Mucosa of gallbladder (tissue), 1 donor: ENCODE measurements at regions not wholly inside any gene's neighbourhood (a gene's known extent, or its start where the extent isn't known, plus 50 kb on each side); places are given as distances from the start of the nearest gene placed in this dataset.
A peak's percentile ranks its signal among the peaks of the same experiment; 100 is the strongest.
"Not testable (repeated sequence)": the region's sequence is repeated elsewhere in the genome, so short reads cannot be mapped to it uniquely, and the experiment has no call there.

Experiments
- DNase-seq: peaks from one replicate; pipeline ENCODE4 v3.0.0-alpha.2; 2020; ENCODE audit warnings: low spot score
- donor health status: DM: no; HTN: no; CAD: no.

DNA sequence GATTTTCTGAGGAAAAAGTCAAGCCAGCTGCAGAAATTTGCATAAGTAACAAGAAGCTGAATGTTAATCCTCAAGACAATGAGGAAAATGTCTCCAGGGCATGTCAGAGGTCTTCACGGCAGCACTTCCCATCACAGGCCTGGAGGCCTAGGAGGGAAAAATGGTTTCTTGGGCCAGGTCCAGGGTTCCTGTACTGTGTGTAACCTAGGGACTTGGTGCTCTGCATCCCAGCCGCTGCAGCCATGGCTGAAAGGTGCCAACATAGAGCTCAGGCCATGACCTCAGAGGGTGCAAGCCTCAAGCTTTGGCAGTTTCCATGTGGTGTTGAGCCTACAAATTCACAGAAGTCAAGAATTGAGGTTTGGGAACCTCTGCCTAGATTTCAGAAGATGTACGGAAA is 144.1 kb downstream of the AKR1D1 start:
- DNase-seq: not testable (repeated sequence)

DNA sequence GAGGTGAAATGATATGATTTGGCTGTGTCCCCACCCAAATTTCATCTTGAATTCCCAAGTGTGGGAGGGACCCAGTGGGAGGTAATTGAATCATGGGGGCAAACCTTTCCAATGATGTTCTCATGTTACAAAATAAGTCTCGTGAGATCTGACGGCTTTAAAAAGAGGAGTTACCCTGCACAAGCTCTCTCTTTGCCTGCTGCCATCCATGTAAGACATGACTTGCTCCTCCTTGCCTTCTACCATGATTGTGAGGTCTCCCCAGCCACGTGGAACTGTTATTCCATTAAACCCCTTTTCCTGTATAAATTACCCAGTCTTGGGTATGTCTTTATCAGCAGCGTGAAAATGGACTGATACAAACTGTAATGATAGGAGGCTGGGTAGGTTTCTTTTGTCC is 145.1 kb downstream of the AKR1D1 start:
- not testable (repeated sequence) for DNase-seq

DNA sequence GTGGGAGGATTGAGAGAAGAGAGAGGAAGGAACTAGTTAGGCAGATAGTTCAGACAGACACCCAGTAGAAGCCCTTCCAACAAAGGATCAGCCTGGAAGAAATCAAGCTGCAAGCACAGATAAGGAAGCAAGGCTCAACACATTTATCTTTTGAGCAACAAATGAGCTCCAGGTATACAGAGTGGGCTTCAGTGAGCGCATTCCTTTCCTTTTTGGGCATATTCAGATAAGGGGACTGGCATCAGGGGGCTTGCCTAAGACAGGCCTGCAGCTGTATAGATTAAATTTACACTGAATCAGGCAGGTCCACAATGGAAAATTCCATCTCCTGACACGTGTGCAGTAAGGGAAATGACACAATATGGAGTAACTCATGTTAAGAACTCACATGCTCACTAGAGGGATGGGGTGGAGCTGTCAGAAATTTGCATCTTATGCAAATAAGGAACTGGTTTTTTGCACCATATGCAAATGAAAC is 147.2 kb downstream of the AKR1D1 start:
- DNase-seq: no peak

DNA sequence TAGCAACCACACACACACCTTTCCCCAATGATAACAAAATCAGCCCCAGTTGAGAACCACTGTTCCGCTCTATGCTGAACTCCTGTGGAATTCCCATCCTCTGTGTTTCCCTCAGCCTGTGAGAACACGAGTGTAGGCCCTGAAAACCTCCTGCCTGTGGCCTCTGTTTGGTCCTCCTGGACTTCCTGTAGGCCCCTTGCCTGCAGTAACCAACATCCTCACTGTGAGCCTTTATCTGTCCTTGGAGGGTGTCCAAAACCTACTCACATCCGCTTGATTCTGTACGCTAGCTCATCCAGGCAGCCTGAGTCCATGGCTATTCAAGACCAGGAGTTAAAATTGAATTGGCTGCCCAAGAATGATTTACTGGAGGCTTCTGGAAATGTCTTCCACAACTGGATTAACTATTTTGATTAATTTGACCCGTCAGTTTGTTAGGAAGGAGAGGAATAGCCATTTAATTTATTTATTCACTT is 149.8 kb downstream of the AKR1D1 start:
- peak; percentile 23 for DNase-seq

DNA sequence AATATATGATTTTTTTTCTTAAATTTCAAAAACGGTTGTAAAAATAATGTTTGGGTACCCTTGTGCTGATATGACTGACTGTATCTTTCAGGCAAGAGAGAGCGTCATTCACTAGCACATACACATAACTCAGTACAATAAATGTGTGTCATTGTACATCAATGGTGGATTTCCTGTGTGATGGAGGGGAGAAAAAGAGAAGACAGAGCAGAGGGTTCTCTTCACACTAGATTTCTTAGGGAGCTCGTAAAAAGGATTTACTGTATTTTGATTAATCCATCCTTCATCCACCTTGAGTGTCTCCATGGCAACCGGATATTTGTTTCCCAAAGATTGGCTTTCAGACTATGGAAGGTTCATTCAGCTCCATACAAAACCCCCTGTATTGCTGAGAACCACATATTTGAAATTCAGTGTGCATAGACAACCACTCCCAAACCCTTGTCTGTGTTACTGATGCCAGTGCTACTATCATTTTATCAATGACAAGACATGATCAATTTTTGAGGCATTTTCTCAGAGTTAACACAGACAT is 150.6 kb downstream of the AKR1D1 start:
- DNase-seq: no peak

DNA sequence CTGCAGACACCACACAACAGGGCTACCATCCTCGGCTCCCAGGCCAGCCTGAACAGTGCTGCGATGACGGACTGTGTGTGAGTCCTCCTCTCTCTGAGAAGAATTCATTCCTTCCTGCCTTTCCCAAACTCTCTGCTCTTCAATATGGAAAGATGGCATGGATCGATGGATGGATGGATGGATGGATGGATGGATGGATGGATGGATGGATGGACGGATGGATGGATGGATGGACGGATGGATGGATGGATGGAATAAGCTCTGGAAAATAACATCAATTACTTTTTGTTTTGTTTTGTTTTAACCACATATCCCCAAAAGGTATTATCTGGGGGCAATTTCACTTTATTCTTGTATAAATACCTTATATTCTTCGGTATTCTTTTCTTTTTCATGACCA is 151.9 kb downstream of the AKR1D1 start:
- no peak for DNase-seq

DNA sequence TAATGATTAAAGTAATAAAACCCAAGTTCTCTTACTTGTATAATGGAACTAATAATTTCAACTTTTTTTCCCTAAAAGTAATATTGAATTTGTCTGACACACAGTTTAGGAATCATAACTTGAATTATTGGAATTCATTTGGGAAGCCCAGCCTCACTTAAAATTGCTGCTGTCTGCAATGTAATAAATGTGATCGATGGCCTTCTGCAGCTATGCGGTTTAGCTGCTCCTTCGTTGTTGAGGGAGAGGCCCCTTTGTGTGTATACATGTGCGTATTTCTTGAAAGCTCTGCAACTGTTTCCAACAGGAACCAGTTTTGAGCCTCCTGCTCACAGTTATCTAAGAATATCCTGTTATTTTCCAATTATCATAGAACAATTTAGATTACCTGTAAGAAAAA is 152.5 kb downstream of the AKR1D1 start:
- no peak for DNase-seq

DNA sequence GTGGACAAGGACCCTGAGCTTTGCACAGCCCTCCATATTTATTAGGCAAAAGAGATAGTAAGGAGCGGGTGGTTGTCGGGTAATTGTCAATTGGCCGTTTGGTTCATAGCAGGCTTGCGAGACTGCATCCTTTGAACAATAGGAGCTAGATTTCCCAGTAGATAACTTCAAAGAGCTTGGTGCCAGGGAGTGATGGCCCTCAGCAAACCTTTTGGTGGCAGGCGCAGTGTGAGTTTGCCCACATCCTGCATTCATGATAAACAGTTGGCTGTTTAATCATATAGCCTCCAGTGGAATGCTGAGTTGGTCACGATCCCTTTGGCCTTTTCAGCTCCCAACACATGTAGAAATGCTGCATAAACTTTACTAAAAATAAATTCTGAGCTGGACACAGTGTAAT is 156.9 kb downstream of the AKR1D1 start:
- no peak for DNase-seq

DNA sequence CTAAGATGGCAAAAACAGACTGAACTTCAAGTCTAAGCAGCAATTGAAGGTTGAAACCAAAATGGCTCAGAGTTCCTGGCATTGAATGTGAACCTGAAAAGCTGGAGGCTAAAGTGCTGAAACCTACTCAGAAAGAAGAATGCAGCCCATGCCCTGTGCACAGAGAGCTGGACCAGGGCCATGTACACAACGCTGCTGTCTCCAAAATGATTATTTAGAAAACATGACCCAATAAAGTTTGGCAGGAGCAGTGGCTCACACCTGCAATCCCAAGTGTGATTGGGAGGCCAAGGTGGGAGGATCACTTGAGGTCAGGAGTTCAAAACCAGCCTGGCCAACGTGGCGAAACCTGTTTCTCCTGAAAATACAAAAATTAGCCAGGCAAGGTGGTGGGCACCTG is 158.9 kb downstream of the AKR1D1 start:
- DNase-seq: no peak

DNA sequence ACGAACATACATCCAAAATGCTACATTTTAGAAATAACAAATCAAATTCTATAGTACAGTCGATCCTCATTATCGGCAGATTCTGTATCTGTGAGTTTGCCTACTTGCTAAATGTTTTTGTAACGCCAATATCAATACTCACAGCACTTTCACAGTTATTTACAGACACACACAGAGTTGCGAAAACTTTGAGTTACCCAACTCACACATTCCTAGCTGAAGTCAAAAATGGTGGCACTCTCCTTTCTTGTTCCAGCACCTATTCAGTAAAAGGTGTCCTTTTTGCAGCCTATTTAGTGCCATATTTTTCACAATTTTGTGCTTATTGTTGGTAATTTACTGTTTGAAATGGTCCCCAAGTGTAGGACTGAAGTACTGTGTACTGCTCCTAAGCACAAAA is 161.7 kb downstream of the AKR1D1 start:
- DNase-seq: no peak

DNA sequence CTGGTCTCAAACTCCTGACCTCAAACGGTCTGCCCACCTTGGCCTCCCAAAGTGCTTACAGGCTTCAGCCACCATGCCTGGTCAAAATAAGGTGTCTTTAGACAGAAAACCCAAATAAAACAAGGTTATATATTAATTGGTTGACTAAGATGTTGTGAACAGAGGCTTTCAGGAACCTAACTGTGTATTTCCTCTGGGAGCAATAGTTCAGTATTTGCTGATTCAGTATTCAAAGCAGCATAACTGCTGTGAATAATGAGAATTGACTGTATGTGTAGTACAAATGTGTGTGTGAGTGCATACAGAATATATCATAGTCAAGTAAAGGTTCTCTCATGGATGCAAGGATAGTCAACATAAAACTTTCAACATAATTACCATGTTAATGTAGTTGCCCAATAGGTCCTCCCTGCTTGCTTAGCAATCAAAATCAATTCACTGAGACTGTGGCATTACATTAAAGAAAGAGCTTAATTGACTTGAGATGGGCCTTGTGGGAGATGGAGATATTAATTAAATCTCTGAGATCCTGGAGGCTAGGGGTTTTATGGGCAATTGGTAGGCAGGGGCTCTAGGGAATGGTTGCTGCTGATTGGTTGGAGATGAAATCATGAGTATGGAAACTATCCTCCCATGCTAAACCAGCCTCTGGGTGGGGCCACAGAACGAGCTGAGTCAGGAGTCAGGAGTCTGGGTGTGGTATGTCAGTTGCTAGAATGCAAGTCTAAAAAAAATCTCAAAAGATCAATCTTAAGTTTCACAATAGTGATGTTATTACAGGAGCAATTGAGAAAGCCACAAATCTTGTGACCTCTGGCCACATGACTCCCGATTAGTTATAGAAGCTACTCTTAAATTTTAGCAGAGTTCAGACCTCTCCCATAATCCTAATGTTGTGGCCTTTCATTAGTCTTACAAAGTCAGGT is 162.7 kb downstream of the AKR1D1 start:
- no peak for DNase-seq

DNA sequence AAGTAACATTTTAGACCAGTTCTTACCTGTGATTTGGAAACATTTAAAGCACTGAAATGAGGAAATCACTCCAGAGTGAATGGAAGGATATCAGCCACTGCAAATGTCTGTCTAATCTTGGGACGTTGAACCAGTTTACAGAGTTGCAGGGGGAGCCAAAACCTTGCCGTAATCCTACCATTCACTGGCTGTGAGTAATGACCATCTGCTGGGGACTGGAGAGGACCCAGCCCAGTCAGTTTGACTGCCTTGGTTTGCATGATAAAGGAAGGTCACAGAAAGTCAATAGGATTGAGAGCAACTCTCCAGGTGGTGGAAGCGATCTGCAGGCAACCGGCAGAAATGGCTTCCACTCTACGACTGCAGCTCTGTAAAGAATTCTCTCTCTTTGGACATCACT is 167.2 kb downstream of the AKR1D1 start:
- DNase-seq: peak; percentile 14

DNA sequence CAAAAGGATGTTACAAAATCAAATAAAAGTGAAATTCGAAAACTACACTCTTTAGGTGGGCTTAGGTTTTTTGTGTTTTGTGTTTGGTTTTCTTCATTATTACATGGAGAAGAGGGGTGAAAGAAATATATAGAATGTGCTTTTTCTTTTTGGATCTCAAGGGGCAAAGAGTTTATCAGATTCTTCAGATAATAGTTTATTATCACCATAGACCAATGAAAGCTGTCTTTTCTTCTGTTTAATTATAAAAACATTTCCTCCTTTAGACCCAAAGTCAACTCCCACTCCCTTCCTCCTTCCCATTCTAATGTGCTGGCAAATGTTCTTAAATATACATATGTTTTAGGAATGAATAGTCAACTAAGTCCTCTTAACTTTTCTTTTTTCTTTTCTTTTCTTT is 167.6 kb downstream of the AKR1D1 start:
- DNase-seq: no peak

DNA sequence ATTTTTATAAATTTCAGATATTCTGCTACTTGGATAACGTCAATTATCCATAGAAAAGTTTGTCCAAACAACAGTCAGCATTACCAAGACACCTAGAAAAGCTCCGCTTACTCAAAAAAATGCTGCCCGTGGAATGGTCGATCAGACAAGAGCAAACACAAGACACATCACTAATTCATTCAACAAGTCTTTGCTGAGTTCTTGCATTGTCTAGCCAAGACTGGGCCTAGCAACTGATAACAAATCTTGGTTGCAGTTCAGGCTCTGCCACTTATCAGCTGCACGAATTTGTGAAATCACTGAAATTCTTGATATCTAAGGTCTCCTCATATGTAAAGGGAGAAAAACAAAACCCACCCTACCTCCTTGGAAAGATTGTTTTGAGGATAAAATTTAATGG is 168.3 kb downstream of the AKR1D1 start:
- no peak for DNase-seq

DNA sequence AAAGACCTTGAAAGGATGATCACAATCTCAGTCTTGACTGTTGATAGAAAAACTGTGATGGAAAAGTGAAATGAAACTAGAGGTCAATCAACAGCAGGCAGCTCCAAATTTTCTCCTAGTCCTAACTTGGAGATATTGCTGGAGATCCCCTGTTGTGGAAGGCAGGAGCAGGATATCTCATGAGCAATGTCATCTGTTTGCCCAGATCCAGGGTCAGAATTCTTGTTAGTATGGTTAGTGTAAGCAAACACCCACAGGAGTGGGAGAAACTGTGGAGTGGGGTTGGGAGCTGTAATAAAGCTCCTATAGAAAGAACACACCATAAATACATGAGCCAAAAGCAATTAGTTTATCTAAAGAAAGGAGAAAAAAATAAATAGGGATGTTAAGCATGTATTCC is 169.0 kb downstream of the AKR1D1 start:
- DNase-seq: no peak

DNA sequence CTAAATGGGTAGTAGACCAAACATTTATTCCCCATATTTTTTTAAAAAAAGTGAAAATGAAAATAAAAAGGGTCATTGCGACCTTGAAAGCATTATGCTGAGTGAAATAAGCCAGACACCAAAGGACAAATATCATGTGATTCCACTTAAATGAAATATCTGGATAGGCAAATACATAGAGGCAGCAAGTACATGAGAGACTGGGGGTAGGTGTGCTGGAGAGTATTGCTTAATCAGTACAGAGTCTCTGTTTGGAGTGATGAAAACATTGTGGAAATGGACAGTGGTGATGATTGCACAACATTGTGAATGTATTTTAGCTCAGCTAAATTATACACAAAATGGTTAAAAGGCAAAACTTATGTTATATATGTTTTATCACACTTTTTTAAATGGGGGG is 169.4 kb downstream of the AKR1D1 start:
- DNase-seq: no peak

DNA sequence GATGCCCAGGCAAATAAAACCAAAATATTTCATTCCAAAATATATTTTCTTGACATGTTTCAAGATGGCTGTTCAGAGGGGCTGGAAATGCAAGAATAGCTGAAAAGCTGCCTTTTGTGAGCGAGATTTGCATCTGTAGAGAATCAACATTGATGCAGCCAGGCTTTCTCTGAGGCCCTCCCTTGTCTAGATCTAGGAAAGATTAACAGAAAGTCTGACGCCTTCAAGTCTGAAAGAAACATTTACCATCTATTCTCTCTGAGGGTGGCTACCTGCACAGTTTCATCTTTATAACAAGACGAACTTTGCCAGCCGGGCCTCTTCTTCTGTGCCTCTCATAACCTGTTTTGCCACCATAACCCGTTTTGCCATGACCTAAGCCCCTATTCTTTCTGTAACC is 170.2 kb downstream of the AKR1D1 start:
- no peak for DNase-seq

DNA sequence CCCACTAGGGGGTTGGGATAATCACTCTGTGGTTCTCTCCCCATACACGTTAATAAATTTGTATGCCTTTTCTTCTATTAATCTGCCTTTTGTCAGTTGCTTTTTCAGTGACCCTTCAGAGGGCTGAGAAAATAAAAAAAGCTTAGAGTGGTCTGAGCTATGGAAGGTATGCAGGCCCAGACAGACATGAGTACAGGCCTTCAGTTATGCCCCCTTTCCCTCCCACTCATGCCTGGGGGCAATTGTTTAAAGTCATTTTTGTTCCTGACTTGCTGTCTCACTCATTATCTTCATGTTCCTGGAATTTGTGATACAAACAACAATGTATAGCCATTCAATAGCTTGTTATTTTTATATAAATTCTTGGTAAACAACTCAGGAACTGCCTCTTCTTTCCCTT is 170.8 kb downstream of the AKR1D1 start:
- no peak for DNase-seq

DNA sequence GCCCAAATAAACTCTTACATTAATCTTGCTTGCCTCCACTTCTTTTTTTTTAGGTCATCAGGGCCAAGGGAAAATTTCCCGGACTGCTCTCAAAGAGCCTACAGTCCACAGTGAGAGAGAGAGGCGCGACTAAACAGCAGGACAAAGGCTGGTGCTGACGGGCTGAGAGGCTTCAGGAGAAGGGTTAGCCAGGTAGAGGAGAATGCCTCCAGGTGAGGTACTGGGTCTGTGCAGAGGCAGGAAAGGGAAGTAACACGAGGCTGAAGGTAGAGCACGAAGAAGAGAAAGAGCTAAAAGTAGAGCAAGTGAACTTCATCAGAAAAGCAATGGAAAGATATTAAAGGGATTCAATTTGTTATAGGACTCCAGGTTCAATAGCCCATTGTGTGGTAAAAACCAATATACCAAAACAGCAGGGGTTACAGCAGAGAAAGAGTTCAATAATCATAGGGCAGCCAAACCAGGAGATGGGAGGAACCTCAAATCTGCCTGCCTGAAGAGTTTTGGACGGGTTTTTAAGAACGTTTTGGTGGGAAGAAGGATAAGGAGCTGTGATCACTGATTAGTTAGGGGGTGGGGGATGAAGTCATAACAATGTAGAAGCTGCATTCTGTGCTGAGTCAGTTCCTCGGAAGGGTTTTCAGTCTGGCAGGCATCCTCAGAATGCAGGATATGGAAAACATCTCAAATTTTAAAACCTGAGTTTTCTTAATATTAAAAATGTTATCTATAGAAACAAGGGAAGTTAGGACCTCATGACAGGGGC is 171.5 kb downstream of the AKR1D1 start:
- no peak for DNase-seq

DNA sequence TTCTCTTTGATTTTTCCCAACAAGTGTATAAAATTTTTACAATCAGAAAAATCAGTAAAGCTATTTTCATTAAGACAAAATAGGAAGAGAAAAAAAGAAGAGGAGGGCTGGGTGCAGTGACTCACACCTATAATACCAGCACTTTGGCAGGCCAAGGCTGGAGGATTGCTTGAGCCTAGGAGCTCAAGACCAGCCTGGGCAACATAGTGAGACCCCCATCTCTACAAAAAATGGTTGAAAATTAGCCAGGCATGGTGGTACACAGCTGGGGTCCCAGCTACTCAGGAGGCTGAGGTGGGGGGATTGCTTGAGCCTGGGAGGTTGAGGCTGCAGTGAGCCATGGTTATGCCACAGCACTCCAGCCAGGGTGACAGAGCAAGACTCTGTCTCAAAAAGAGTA is 172.3 kb downstream of the AKR1D1 start:
- no peak for DNase-seq

DNA sequence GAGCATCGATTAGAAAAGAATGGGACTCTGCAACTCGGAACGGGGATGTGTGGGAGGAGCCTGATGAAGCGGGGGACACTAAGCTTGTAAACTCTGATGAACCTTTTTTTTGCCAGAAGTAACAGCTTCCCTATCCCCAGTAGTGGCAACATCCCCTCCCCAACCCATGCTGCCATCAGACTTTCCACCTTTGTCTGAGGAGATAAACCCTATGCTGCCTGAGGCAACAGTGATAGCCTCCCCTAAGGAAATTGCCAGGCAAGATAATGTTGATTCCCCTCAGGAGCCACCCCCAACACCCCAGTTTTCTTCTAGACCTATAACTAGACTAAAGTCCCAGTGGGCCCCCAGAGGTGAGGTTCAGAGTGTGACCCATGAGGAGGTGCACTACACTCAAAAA is 173.7 kb downstream of the AKR1D1 start:
- no peak for DNase-seq

DNA sequence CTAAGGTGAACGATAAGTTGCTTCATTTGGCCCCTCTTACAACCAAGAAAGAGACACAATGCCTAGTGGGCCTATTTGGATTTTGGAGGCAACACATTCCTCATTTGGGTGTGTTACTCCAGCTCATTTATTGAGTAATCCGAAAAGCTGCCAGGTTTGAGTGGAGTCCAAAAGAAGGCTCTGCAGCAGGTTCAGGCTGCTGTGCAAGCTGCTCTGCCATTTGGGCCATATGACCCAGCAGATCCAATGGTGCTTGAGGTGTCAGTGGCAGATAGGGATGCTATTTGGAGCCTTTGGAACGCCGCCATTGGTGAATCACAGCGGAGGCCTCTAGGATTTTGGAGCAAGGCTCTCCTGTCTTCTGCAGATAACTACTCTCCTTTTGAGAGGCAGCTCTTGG is 176.4 kb downstream of the AKR1D1 start:
- DNase-seq: not testable (repeated sequence)

DNA sequence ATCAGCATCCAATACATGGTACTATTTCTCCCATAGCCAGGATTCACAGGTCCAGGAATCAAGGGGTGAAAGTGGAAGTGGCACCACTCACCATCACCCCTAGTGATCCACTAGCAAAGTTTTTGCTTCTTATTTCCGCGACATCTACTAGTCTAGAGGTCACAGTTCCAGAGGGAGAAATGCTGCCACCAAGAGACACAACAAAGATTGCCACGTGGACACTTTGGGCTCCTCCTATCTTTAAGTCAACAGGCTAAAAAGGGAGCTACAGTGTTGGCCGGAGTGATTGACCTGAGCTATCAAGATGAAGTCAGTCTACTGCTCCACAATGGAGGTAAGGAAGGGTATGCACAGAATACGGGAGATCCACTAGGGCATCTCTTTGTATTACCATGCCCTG is 178.2 kb downstream of the AKR1D1 start:
- DNase-seq: no peak
